Psoas muscle (tissue), 7 donors: ENCODE measurements at regions not wholly inside any gene's neighbourhood (a gene's known extent, or its start where the extent isn't known, plus 50 kb on each side); places are given as distances from the start of the nearest gene placed in this dataset.

Source experiments
- ATAC-seq, 4 donors: fragments of 200-7000 bp; cut with Tn5 transposase; one replicate each; pipeline ENCODE4 v1.9.1; 2020; ENCODE audit warnings: moderate library complexity in 3 of 4, mild to moderate bottlenecking in 2 of 4
- DNase-seq, 2 donors: peaks; one replicate each; pipeline ENCODE4 v3.0.0-alpha.2; 2020
- H3K27ac ChIP-seq: fragments of 200-600 bp; one replicate; pipeline ENCODE4 v1.8.0; 2022
- H3K27me3 ChIP-seq, 3 donors: fragments of 200-600 bp in 1 of 3; one replicate each; pipeline versions ENCODE4 v1.6.1 to v1.8.0; 2013 to 2022; ENCODE audit warnings: low read length in 2 of 3, mild to moderate bottlenecking in 2 of 3, moderate library complexity in 1 of 3; ENCODE audit not compliant: insufficient read depth in 3 of 3
- H3K36me3 ChIP-seq, 2 donors: fragments of 200-600 bp in 1 of 2; one replicate each; pipeline versions ENCODE4 v1.6.1 to v1.8.0; 2013 to 2022; ENCODE audit warnings: low read depth in 1 of 2, mild to moderate bottlenecking in 1 of 2, moderate library complexity in 1 of 2; ENCODE audit not compliant: insufficient read depth in 1 of 2
- H3K4me1 ChIP-seq: fragments of 200-600 bp; one replicate; pipeline ENCODE4 v1.8.0; 2022
- H3K4me3 ChIP-seq: fragments of 200-600 bp; one replicate; pipeline ENCODE4 v1.8.0; 2022; ENCODE audit warnings: mild to moderate bottlenecking
- H3K9me3 ChIP-seq: fragments of 200-600 bp; one replicate; pipeline ENCODE4 v1.8.0; 2022
- WGBS, 3 donors: extraction: QIAGEN DNeasy Blood & Tissue Kit; methylation state at CpG; one replicate each; pipeline versions ENCODE4 v1.1.6 to v1.1.7; 2013; 5-methylcytosine and 5-hydroxymethylcytosine counted together
- intact Hi-C, 2 donors: fragments of 100-400 bp; cut with DNase I; formaldehyde crosslinking; loops; one replicate each; pipeline versions ENCODE4 v1.11.0 to v1.14.2; 2022
- TF ChIP-seq, protein P1 (sequence below): fragments of 200-600 bp; IDR thresholded peaks from one replicate; pipeline ENCODE4 v1.8.0; 2022; ENCODE audit warnings: antibody characterized with exemption
- donor health status: healthy with polysubstance abuse.
- donor health status: DM: no; HTN: no; CAD: no; lungs with moderate emphysema.
- donor health status: Bipolar disorder and iron deficiency.
- donor health status: healthy.
- donor health status: DM: yes; HTN: yes; CAD: no.
- donor health status: DM: no; HTN: no; CAD: no.
- donor health status: DM: yes; HTN: yes; CAD: no.

DNA sequence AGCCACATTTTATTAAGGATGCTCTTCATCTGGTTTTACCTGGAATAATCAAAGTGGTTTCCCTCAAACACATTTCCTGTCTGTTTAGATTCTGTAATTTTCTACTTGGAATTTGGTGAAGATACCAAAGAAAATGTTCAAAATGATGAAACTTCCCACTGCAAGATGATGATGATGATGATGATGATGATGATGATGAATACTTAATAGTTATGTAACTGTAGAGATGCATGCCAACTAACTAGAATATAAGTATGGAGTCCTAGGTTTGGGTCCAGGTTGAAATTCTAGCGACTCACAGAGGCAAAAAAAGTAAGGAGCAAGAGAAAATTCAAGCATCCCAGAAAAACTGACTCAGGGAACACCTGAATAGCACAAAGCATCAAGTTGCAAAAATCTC is 104.0 kb upstream of the KIAA1217 start:
- DNase-seq (no peak), ATAC-seq (no peak)
- H3K27me3 ChIP-seq = no peaks in the 10 kb centered on the region
- TF ChIP-seq, protein P1, sequence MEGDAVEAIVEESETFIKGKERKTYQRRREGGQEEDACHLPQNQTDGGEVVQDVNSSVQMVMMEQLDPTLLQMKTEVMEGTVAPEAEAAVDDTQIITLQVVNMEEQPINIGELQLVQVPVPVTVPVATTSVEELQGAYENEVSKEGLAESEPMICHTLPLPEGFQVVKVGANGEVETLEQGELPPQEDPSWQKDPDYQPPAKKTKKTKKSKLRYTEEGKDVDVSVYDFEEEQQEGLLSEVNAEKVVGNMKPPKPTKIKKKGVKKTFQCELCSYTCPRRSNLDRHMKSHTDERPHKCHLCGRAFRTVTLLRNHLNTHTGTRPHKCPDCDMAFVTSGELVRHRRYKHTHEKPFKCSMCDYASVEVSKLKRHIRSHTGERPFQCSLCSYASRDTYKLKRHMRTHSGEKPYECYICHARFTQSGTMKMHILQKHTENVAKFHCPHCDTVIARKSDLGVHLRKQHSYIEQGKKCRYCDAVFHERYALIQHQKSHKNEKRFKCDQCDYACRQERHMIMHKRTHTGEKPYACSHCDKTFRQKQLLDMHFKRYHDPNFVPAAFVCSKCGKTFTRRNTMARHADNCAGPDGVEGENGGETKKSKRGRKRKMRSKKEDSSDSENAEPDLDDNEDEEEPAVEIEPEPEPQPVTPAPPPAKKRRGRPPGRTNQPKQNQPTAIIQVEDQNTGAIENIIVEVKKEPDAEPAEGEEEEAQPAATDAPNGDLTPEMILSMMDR = no peak
- 75 to 91% (median 82%) methylated on average over 1 of the region's 1 CpG for WGBS, 3 donors
- H3K36me3 ChIP-seq = no peaks in the 10 kb centered on the region
- H3K27ac ChIP-seq = no peak overlapping the region
- H3K9me3 ChIP-seq = no peaks in the 10 kb centered on the region
- H3K4me1 ChIP-seq = peaks cover 3% of the 10 kb centered on the region
- no peak overlapping the region for H3K4me3 ChIP-seq
- intact Hi-C loops = loop anchor here in 1 of 2 donors (5.0 kb wide), 1 partner anchor 412 kb away; no protein-coding TSS in a partner anchor

DNA sequence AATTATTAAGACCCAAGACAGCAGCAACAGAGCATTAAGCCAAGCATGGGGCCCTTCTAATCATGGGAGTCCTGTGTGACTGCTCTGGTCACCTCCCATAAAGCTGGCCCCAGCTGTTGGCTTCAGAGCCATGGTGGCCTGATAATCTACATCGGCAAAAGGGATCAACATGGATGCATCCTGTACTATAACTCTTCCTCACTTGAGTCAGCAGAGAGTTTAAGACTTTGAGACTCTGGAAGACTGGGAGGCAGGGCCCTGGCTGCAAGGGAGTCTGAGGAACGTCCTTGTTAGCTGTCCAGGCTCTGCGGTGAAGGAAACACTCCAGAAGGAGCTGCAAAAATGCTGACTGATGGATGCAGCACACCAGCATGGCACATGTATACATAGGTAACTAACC is 95.0 kb upstream of the KIAA1217 start:
- Histone ChIP-seq H3K4me3 (no peak overlapping the region), H3K27me3 (no peaks in the 10 kb centered on the region), H3K27ac (peak overlapping the region; percentile 92), H3K4me1 (peaks cover 39% of the 10 kb centered on the region), H3K36me3 (no peaks in the 10 kb centered on the region), H3K9me3 (no peaks in the 10 kb centered on the region)
- ATAC-seq = no peak
- intact Hi-C loops = loop anchor here in 1 of 2 donors (5.0 kb wide), 1 partner anchor 117 kb away; no protein-coding TSS in a partner anchor
- DNase-seq = no peak
- TF ChIP-seq, protein P1 = no peak
- WGBS, 3 donors = 20 to 36% (median 26%) methylated on average over 3 of the region's 3 CpGs

DNA sequence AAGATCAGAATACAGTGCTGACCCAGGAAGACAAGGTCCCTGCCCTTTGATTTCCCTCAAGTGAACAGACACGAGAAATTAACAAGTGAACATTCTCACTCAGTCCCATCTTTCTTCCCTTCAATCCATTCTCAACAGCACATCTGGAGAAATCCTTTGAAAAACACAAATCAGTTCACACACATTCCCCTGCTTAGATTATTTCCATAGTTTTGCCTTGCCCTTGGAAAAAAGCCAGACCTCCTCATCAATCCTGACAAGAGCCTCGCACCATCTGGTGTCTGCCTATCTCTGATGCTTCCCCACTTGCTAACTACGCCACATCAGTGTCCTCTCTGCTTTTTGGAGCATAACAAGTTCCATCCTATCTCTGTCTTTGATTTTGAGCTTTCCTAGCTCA is 94.4 kb upstream of the KIAA1217 start:
- no peak for DNase-seq
- H3K4me3 ChIP-seq = no peak overlapping the region

DNA sequence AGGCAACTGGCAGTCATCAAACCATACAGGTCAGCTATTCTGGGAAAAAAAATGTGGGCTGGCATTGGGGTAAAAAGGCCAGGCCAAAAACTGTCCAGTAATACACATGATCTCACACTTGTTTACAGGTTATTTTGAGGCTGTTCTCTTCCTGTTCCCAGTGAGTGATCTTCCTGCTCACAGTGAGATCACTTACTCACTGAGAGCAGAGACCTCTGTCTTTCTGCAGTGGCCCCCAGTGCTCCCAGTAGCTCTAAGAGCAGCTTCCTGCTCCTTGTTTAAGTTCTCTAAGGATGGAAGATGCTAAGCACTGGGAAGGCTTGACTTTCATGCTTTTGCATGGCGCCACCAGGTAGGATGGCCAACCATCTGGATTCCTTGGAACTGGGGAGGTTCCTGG is 93.5 kb upstream of the KIAA1217 start:
- Histone ChIP-seq H3K36me3 (no peaks in the 10 kb centered on the region), H3K4me3 (peak overlapping the region; percentile 35), H3K27me3 (no peaks in the 10 kb centered on the region), H3K4me1 (peaks cover 46% of the 10 kb centered on the region), H3K9me3 (no peaks in the 10 kb centered on the region), H3K27ac (peak overlapping the region; percentile 92)
- WGBS, 3 donors = 27 to 41% (median 29%) methylated on average over 1 of the region's 1 CpG
- ATAC-seq (peak; percentile 95 to 96 (median 96)), DNase-seq (peak in 1 of 2 donors; percentile 62)
- TF ChIP-seq, protein P1 = no peak
- intact Hi-C loops = loop anchor here (5.0 kb wide), 2 partner anchors 73 to 82 kb away; no protein-coding TSS in a partner anchor

More for the DNA sequence above, 94.4 kb upstream of the KIAA1217 start:
- peaks cover 43% of the 10 kb centered on the region for H3K4me1 ChIP-seq
- H3K27me3 ChIP-seq = no peaks in the 10 kb centered on the region
- no peaks in the 10 kb centered on the region for H3K36me3 ChIP-seq
- TF ChIP-seq, protein P1 = no peak
- intact Hi-C loops = loop anchor here in 1 of 2 donors (5.0 kb wide), 1 partner anchor 117 kb away; no protein-coding TSS in a partner anchor
- peak in 2 of 4 donors; percentile 26 to 35 for ATAC-seq
- 35 to 40% (median 37%) methylated on average over 3 of the region's 3 CpGs for whole genome bisulfite sequencing, 3 donors
- H3K27ac ChIP-seq = peak overlapping the region; percentile 92
- no peaks in the 10 kb centered on the region for H3K9me3 ChIP-seq

DNA sequence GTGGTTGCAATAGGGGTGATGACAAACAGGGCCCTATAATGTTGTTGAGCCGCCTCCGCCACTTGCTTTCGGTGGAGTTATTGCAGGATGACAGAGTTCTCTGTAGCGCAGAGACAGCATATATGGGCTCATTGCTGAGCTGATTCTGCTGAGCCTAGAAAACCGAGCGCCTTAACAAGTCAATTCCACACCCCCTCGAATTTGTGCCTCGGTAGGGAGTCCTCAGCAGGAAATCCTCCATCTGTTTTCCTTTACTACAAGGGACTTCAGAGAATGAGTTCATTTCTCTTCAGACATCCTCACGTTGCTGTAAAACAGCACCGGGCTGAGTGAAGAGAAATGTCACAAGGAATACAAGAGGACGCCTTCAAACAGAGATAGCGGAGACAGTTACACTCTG is 90.7 kb upstream of the KIAA1217 start:
- peak overlapping the region; percentile 92 for H3K27ac ChIP-seq
- intact Hi-C loops = loop anchor here (5.0 kb wide), 2 partner anchors 76 to 79 kb away; no protein-coding TSS in a partner anchor
- H3K4me3 ChIP-seq = peak overlapping the region; percentile 38

More for the DNA sequence above, 90.7 kb upstream of the KIAA1217 start:
- Histone ChIP-seq H3K9me3 (no peaks in the 10 kb centered on the region), H3K4me1 (peaks cover 42% of the 10 kb centered on the region), H3K36me3 (no peaks in the 10 kb centered on the region), H3K27me3 (no peaks in the 10 kb centered on the region)
- DNase-seq (no peak), ATAC-seq (peak in 1 of 4 donors; percentile 15)
- TF ChIP-seq, protein P1 = no peak
- 28 to 47% (median 36%) methylated on average over 12 of the region's 12 CpGs for WGBS, 3 donors
